OCI-LY7 (cell line): ENCODE measurements at regions not wholly inside any gene's neighbourhood (a gene's known extent, or its start where the extent isn't known, plus 50 kb on each side); places are given as distances from the start of the nearest gene placed in this dataset.

Experiments used
- EZH2phosphoT487 ChIP-seq: fragments of 200-600 bp; sonication (generic); IDR thresholded peaks from 2 replicates; pipeline ENCODE4 v1.6.1; 2018; ENCODE audit warnings: low read depth, borderline replicate concordance, mild to moderate bottlenecking, mixed run types, antibody characterized with exemption, low read length, moderate library complexity, mixed read lengths
- TF ChIP-seq, protein P1 (sequence below): fragments of 200-600 bp; sonication (generic); conservative IDR thresholded peaks from 2 replicates; pipeline ENCODE4 v1.5.1; 2014; ENCODE audit warnings: mild to moderate bottlenecking, antibody characterized with exemption, low read length, moderate library complexity, mixed read lengths

DNA sequence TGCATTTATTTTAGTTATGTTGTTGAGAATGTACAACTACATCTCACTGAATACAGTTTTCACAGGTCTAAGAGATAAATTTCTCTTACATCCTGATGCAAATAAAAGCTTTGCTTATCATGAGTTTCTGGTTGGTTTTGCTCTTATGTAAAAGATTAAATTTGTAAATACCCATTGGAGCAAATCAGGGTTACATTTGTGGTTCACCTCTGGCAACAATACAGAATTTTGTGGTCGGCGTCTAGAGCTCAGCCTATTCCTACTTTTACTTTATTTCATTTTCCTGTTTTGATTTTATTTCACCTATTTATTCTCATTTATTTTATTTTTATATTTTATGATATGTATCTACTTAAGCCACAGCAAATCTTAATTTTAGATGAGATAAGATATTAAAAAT lies 271.9 kb upstream of the MARCKS start:
- TF ChIP-seq EZH2phosphoT487: no peak
- TF ChIP-seq, protein P1, sequence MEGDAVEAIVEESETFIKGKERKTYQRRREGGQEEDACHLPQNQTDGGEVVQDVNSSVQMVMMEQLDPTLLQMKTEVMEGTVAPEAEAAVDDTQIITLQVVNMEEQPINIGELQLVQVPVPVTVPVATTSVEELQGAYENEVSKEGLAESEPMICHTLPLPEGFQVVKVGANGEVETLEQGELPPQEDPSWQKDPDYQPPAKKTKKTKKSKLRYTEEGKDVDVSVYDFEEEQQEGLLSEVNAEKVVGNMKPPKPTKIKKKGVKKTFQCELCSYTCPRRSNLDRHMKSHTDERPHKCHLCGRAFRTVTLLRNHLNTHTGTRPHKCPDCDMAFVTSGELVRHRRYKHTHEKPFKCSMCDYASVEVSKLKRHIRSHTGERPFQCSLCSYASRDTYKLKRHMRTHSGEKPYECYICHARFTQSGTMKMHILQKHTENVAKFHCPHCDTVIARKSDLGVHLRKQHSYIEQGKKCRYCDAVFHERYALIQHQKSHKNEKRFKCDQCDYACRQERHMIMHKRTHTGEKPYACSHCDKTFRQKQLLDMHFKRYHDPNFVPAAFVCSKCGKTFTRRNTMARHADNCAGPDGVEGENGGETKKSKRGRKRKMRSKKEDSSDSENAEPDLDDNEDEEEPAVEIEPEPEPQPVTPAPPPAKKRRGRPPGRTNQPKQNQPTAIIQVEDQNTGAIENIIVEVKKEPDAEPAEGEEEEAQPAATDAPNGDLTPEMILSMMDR: no peak
